HG02571 (cell line): ENCODE measurements at regions not wholly inside any gene's neighbourhood (a gene's known extent, or its start where the extent isn't known, plus 50 kb on each side); places are given as distances from the start of the nearest gene placed in this dataset.
"Not testable (repeated sequence)": the region's sequence is repeated elsewhere in the genome, so short reads cannot be mapped to it uniquely, and the experiment has no call there.

Experiments
- ATAC-seq: cut with Tn5 transposase; IDR thresholded peaks from one replicate; pipeline ENCODE4 v1.9.1; 2021; ENCODE audit warnings: mild to moderate bottlenecking, moderate library complexity; ENCODE audit not compliant: unreplicated experiment

DNA sequence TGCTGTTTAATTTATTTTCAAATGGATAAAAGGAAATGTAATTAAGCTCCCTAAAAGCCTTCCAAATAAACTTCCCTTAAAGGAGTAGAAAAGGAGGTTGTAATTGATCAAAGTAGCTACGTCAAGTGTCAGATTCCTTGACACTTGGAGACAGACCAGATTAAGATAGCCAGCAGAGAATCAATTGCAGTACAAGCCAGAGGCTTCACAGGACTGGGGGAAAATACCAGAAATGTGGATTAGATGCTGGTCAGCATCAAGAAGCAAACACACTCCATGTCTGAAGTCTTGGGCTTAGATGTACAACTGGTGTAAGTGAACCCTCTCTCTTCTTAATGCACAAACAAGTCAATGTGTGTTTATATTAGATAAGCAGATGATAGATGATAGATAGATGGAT, 184.9 kb upstream of the TAS2R1 start:
- ATAC-seq, result no peak

DNA sequence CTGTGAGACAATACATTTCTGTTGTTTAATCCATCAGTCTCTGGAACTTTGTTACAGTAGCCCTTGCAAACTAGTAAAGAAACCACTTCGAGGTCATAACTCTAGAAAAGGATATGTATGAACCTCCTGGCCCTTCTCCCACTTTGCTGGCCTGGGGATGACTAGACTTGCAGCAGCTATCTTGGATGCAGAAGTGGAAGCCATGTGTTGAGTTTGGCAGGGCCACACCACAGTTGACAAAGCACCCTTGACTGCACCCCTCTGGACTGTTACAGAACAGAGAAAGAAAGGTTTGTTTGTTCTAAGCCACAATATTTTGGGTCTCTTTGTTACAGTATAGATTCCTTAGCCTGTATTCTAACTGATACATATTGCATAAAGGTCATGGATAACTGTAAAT, 183.2 kb upstream of the TAS2R1 start:
- no peak for ATAC-seq

DNA sequence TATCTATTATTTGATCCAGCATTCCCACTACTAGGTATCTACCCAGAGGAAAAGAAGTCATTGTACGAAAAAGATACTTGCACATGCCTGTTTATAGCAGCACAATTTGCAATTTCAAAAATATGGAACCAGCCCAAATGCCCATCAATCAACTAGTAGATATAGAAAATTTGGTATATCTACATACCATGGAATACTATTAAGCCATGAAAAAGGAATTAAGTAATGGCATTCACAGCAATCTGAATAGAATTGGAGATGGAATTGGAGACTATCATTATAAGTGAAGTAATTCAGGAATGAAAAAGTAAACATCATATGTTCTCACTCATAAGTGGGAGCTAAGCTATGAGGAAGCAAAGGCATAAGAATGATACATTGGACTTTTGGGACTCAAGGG, 177.2 kb upstream of the TAS2R1 start:
- ATAC-seq, result not testable (repeated sequence)

DNA sequence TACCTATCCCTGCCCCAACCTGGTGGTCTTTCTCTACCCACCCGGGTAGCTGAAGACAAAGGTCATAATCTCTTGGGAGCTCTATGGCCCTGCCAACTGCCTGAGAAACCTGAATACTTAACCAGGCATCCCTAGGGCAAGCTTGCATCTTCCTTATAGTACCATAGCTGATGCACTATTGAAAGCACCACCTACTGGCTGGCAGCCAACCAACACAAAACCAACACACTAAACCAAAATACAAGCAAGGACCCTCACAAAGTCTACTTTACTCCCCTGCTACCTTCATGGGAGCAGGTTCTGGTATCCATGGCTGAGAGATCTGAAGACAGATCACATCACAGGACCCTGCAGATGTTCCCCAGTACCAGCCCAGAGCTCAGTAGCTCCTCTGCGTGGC, 171.8 kb upstream of the TAS2R1 start:
- ATAC-seq, result no peak

- ATAC-seq, result no peak
Measured at GRCh38 chr5:9799606-9800005, 169.5 kb upstream of the TAS2R1 start.

- ATAC-seq, result no peak
Measured at GRCh38 chr5:9790276-9790675, 160.1 kb upstream of the TAS2R1 start.

- ATAC-seq, result no peak
Measured at GRCh38 chr5:9789777-9790176, 159.6 kb upstream of the TAS2R1 start.

GRCh38 chr5:9787861-9788600, 157.9 kb upstream of the TAS2R1 start:
- ATAC-seq, result no peak

GRCh38 chr5:9786380-9787360, 156.5 kb upstream of the TAS2R1 start:
- ATAC-seq, result no peak

GRCh38 chr5:9785751-9786150, 155.6 kb upstream of the TAS2R1 start:
- no peak for ATAC-seq

GRCh38 chr5:9784231-9784630, 154.1 kb upstream of the TAS2R1 start:
- ATAC-seq, result no peak

GRCh38 chr5:9782826-9783560, 152.8 kb upstream of the TAS2R1 start:
- no peak for ATAC-seq

GRCh38 chr5:9781890-9782289, 151.7 kb upstream of the TAS2R1 start:
- ATAC-seq, result no peak

DNA sequence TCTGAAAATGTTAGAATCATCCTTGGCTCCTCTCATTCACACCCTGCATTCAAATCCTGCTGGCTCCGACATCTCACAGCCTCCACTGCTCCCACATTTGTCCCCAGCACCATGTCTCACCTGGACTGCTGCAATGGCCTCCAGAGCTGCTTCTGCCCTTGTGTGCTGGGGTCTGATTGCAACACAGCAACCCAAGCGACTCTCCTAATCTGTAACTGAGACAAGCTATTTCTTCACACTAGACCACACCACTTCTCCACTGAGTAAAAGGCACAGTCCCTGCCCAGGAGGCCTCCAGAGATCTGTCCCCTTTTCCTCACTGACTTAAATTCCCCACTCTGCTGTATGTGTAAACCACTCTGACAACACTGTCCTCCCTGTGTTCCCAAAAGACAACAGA, 151.1 kb upstream of the TAS2R1 start:
- ATAC-seq, result no peak

DNA sequence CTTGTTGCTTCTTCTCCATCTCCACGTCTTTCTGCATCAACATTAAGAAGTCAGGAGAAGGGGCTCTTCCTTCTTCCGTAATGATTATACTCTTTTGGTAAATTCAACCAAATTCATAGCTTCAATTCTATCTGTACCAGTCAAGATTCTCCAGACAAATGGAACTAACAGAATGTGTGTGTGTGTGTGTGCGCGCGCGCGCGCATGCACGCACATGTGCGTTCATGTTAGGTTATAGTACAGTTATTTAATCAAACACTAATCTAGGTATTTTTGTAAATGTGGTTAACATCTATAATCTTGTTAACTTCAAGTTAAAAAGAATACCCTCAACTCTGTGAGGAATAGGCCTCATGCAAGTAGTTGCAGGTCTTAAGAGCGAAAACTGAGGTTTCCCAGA, 150.3 kb upstream of the TAS2R1 start:
- ATAC-seq, result no peak

GRCh38 chr5:9776525-9776924, 146.4 kb upstream of the TAS2R1 start:
- ATAC-seq, result no peak

DNA sequence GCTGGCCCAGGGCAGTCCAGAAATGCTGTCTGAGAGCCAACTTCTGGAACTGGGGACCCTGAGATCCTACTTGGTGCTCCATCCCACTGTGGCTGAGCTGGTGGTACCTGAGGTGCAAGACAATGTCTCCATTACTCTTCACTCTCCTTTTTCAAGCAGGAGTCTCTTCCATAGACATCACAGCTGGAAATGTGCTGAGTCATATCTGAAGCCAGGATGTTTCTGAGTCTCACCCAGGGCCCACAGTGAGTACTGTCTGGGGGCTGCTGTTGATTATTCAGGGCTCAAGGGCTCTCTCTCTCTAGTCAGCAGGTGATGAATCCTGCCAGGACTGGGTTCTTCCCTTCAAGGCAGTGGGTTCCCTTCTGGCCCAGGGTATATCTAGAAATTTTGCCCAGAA, 145.2 kb upstream of the TAS2R1 start:
- ATAC-seq, result no peak

DNA sequence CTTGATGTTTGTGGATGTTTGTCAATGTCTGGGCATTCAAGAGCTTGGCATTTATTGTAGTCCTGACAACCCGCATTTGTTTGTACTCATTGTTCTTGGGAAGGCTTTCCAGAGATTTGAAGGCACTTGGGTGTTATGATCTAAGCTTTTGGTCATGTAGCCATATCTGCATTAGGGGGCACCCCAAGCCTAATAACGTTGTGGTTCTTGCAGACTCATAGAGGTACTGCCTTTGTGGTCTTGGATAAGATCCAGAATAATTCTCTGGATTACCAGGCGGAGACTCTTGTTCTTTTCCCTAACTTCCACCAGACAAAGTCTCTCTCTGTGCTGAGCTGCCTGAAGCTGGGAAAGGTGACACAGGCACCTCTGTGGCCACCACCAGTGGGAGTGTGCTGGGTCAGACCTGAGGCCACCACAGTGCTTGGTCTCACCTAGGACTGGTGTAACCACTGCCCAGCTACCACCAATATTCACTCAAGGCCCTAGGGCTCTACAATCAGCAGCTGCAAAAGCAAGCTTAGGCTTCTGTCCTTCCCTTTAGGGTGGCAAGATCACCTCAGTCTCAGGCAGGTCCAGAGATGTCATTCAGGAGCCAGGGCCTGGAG, 144.4 kb upstream of the TAS2R1 start:
- no peak for ATAC-seq

DNA sequence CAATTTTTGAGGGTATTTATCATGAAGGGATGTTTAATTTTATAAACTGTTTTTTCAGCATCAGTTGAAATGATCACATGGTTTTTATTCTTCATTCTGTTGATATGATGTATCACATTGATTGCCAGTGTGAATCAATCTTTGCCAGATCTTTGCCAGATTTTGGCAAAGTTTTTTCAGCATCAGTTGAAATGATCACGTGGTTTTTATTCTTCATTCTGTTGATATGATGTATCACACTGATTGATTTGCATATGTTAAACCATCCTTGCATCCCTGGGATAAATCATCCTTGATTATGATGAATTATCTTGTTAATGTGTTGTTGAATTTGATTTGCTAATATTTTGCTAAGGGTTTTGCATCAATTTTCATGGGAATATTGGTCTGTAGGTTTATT, 140.9 kb upstream of the TAS2R1 start:
- no peak for ATAC-seq

DNA sequence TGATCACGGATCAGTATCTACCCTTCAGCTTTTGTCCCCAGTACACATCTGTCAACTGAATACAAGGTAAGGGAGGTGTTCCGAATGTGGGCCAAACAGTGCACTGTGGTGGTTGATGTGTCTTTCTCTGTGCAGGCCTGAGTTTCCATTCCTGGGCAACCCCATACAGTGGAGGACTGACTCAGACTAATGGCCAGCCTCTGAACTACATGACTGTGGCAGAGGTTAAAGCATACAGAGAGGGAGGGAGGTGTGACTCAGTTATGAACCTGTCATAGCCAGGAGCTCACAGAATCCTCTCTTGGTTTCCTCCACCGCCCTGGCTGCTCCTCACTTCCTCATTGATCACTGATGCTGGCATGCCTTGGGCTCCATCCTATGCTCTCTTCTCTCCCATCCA, 136.4 kb upstream of the TAS2R1 start:
- ATAC-seq, result no peak
